Cardiac fibroblast (primary cell): ENCODE measurements at regions not wholly inside any gene's neighbourhood (a gene's known extent, or its start where the extent isn't known, plus 50 kb on each side); places are given as distances from the start of the nearest gene placed in this dataset.

Experiments used
- DNase-seq, 2 donors: peaks; one replicate each; pipeline versions ENCODE4 v3.0.0 to v3.0.0-alpha.2; 2010; ENCODE audit warnings: low read depth in 2 of 2
- H3K4me3 ChIP-seq, 2 donors: replicated peaks in 1 of 2; 1 replicate in 1 of 2; 2 replicates in 1 of 2; pipeline ENCODE4 v1.5.1; 2011; ENCODE audit warnings: low read depth in 2 of 2, low read length in 2 of 2, mild to moderate bottlenecking in 2 of 2, moderate library complexity in 1 of 2
- CTCF ChIP-seq: IDR thresholded peaks from one replicate; pipeline ENCODE4 v1.5.1; 2011; ENCODE audit warnings: low read depth, mild to moderate bottlenecking, low read length, inconsistent platforms

GRCh38 chr12:88753066-88753465, 172.8 kb upstream of the KITLG start:
- DNase-seq = peak; percentile 16 to 40
- no peak overlapping the region for H3K4me3 ChIP-seq
- TF ChIP-seq CTCF = no peak

DNA sequence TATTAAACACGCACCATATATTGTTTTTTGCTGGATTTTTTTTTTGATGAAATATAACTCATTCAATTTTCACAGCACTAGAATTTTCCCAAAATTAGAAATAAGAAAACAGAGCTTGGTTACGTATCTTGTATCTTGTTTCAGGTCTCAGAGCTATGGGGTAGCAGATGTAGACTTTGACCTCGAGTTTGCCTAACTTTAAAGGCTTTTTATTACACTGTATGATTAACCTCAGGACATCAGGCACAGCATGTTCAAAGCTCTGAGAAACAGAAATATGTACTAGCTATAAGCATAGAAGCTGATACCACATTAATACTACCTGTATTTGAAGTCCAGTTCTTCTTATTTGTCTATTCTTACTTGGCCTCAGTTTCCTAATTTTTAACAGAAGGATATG, 171.9 kb upstream of the KITLG start:
- no peak for TF ChIP-seq CTCF
- H3K4me3 ChIP-seq = no peak overlapping the region
- DNase-seq = no peak

DNA sequence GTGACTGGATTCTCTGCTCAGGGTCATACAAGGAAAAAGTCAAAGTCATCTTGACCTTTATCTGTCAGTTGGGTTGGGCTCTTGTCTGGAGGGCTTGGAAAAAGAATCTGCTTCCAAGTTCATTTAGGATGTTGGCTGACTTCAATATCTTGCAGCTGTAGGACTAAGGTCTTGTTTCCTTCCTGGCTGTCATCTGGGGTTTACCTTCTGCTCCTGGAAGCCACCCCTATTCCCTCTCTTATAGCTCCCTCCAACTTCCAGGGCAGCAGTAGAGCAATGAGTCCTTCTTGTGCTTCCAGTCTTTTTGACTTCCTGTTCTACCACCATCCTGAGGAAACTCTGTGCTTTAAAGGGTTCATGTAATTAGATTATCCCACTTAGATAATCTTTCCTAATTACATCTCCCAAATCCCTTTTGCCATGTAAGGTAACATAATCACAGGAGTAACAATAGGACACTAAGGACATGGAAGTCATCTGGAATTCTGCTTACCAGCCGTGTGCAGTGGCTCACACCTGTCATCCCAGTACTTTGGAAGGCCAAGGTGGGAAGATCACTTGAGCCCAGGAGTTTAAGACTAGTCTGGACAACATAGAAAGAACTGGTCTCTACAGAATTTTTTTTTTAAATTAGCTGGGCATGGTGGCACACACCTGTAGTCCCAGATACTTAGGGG, 170.7 kb upstream of the KITLG start:
- TF ChIP-seq CTCF = no peak
- DNase-seq = no peak
- no peak overlapping the region for H3K4me3 ChIP-seq

DNA sequence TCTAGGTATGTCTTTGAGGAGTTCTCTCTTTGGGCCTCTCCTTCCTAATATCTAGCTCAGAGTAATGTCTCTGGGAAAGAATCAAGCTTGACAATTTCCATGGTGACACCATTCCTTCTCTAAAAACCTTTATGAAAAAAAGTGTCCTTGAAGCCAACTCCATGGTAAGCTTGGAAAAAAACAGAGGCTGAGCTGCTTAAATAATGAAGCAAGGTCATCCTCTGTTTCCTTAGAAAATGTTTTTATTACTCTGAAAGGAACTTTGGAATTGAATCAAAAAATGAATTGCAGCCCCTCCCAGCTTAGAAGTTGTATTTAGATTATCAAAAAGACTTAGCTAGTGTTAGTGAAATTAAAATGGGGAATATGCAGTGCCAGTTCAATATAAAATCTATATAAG, 166.1 kb upstream of the KITLG start:
- DNase-seq = no peak
- H3K4me3 ChIP-seq = no peak overlapping the region
- no peak for TF ChIP-seq CTCF

- peak in 1 of 2 donors; percentile 6 for DNase-seq
- TF ChIP-seq CTCF = no peak
- no peak overlapping the region for H3K4me3 ChIP-seq
These were observed 163.8 kb upstream of the KITLG start for GRCh38 chr12:88743946-88744685.

GRCh38 chr12:88737838-88738472, 157.7 kb upstream of the KITLG start:
- no peak overlapping the region for H3K4me3 ChIP-seq
- DNase-seq = no peak
- no peak for TF ChIP-seq CTCF
